HG02610 (cell line): ENCODE measurements at regions not wholly inside any gene's neighbourhood (a gene's known extent, or its start where the extent isn't known, plus 50 kb on each side); places are given as distances from the start of the nearest gene placed in this dataset.
"Not testable (repeated sequence)": the region's sequence is repeated elsewhere in the genome, so short reads cannot be mapped to it uniquely, and the experiment has no call there.

Experiments
- ATAC-seq: cut with Tn5 transposase; IDR thresholded peaks from one replicate; pipeline ENCODE4 v1.9.1; 2021; ENCODE audit warnings: mild to moderate bottlenecking, moderate library complexity; ENCODE audit not compliant: unreplicated experiment

DNA sequence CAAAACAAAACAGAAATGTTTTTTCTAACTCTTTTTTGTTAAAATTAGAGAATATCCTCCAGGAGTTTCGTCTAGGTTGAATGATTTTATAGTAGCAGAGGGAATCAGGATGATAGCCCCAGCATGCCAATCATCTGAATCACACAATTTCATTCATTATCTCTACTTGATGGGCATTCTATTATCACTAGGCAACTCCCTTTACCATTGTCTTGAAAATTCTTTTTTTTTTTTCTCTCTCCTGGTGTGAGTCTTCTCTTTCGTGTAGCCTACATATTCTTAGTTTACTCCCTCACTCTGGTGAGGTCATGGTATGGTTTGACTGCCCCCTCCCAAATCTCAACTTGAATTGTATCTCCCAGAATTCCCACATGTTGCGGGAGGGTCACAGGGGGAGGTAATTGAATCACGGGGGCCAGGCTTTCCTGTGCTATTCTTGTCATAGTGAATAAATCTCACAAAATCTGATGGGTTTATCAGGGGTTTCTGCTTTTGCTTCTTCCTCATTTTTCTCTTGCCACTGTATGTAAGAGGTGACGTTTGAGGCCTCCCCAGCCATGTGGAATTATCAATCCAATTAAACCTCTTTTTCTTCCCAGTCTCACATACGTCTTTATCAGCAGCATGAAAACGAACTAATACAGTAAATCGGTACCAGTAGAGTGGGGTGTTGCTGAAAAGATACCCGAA is 105.0 kb downstream of the OTUD1 start:
- no peak for ATAC-seq

DNA sequence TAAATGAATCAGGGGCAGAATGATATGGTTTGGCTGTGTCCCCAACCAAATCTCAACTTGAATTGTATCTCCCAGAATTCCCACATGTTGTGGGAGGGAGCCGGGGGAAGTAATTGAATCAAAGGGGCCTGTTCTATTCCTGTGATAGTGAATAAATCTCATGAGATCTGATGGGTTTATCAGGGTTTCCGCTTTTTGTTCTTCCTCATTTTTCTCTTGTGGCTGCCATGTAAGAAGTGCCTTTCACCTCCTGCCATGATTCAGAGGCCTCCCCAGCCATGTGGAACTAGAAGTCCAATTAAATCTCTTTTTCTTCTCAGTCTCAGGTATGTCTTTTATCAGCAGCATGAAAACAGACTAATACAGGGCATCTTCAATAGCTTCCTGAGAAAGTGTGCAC is 107.0 kb downstream of the OTUD1 start:
- not testable (repeated sequence) for ATAC-seq

DNA sequence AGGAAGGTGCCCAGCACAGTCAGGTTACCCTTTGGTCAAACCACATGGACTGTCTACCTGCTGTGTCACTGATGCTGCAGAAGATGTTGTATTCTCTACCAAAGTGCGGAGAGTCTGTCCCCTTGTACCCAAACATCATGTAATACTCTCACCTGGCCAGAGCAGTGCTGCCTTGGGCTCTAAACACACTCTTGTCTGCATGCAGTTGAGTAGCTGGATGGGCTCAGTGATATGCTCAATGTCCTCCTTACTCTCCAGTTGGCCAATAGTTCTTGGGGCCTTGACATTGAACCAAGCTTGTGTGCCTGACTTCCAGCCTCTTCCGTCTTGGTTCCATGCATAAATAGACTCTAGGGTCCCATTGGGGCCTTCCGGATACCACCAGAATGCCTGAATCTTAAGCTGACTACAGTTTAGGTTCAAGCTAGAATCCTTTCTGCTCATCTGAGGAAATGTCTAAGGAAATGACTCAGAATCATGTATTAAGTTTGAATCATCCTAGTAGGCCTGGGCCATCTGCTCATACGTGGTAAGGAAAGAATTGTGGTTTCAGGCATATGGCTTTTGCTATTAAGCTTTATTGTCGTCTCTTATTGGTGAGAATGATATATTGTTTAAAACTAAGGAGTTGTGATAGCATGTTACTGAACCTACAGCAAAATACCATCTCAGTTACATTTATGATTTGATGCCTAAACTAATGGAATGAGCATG is 118.0 kb downstream of the OTUD1 start:
- ATAC-seq = no peak

DNA sequence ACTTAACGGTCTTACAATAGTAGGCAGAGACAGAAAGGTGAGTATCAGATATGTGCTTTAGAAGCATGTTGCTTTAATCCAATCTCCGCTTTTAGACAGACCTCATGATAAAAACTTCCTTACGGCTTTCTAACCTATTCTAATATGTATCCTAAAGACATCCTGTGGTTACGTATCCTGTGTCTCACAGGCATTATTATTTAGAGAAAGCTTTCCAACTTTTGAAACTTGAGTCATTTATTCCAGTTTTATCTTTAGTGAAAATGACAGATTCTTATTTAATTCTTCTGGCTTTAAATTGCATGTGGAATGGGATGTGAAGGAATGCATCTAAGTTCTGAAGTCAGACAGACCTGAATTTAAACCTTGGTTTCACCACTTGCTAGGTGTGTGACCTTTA is 118.9 kb downstream of the OTUD1 start:
- ATAC-seq = no peak

DNA sequence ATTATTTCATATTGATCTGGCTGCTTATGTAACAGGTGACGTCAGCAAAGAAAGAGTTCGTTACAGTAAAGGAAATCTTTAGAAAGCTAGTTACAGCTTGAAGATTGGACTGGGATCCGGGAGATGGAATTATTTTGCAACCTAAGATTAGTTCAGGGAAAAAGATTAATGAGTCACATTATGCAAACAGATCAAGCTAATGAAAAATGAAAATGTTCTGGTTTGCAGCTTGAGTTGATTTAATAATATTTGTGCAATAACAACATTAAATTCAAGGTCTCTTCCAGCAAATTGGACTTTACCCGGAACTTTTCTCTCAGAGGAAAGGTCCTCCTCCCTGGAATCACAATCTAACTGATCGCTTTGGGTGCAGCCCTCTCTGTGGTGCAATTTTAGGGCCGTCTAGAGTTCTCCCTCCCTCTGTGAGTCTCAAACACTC is 119.5 kb downstream of the OTUD1 start:
- no peak for ATAC-seq

DNA sequence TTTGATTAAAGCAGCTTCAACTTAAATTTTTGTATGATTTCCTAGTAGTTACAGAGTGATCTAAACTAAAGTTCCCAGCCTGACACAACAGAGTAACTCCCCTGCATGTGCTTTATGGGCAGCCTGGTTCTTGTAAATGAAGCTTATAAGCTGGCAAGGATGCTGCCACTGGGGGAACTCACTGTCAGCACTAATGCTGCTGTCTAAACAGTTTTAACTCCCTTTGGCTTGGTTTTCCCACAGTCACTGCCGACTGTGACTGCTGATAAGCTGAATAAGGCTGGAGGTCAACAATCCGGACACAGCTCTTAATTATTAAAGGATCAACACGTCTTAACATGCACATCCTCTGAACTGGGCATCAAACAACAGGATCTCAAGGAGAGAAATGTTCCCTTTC is 130.1 kb downstream of the OTUD1 start:
- ATAC-seq = no peak

DNA sequence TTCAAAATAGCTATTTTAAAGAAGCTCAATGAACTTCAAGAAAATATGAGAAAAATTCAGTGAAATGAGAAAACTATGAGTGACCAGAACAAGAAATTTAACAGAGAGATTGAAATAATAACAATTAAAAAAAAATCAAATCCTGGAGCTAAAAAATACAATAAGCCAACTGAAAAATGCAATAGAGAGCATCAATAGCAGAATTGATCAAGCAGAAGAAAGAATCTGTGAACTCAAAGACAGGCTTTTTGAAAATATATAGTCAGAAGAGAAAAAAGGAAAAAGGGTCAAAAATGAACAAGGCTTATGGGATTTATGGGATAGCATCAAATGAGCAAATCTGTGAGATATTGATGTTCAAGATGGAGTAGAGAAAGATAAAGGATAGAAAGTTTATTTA is 133.0 kb downstream of the OTUD1 start:
- no peak for ATAC-seq

DNA sequence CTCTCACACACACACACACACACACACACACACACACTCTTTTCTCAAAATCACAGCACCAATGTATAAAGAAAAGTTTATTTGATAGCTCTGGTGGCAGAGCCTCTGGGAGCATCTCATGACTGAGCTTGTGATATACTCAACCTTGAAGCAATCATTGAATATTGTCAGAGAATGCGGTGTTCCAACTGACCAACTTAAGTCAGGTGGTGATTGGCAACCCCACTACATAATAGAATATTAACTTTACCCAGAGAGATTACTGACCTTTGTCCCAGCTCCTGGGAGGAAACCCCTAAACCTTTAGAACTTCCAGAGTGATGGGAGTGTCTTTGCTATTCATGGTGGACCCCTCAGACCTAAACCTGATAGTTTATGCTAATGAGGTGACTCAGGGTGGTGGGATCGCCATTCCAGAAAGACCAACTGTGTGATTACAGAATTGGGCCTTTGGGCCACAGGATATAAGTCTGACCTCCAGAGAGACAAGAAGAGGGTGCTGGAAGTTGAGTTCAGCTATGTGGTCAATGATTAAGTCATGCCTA is 143.1 kb downstream of the OTUD1 start:
- ATAC-seq = no peak

DNA sequence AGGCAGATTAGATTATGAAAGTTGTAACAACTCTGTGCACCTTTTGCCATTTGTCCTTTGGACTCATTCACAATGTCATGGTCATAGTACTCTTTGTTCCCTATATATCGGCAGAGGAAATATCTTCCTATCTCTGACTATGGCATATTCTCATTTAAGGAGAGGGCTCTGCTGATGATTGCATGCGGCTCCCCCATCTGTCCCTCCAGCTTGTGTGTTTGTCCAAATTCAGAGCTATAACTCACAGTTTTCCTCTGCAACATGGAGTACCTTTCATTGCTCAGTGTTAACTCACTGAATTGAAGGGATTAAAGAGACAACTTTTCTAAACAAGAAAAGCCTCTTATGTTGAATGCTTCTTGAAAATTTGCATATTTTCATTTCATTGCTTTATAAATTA is 145.5 kb downstream of the OTUD1 start:
- no peak for ATAC-seq

DNA sequence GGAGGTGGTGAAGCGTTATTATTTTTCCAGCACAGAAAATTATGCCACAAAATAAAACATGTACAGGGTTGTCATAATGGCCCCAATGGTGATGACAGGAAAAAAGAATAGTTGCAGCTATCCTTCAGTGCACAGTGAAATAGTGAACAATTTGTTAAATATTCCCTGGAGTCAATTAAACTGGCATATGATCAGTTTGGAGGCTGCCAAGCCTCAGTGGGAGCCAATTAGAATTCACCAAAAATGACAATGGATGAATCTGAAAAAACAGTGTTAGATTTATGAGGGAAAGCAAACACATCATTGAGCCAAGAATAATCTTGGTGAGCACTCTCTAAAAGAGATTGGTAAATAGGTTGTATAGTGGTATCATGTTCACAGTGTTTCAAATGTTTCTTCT is 146.3 kb downstream of the OTUD1 start:
- no peak for ATAC-seq

DNA sequence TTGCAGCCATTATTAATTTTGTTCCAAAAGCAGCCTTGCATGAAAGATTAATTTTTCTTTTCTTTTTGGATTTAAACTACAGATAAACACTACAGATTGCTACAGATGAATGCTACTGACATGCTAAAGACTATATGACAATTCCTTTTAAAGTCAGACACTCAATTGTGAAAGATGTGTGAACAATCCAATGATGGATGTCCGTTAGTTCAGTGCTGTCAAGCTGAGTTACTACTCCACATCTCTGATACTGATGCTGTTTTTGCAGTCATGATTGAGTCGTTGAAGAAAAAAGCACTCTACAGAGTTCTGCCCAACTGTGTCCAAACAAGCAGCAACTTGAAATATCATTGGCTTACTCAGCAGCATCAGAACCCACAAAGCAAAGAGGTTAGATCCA is 146.8 kb downstream of the OTUD1 start:
- ATAC-seq = no peak

DNA sequence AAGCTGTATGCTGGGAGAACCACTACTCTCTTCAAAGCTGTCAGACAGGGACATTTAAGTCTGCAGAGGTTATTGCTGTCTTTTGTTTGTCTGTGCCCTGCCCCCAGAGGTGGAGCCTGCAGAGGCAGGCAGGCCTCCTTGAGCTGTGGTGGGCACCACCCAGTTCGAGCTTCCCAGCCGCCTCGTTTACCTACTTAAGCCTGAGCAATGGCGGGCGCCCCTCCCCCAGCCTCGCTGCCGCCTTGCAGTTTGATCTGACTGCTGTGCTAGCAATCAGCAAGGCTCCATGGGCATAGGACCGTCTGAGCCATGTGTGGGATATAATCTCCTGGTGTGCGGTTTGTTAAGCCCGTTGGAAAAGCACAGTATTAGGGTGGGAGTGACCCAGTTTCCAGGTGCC is 156.4 kb downstream of the OTUD1 start:
- not testable (repeated sequence) for ATAC-seq

DNA sequence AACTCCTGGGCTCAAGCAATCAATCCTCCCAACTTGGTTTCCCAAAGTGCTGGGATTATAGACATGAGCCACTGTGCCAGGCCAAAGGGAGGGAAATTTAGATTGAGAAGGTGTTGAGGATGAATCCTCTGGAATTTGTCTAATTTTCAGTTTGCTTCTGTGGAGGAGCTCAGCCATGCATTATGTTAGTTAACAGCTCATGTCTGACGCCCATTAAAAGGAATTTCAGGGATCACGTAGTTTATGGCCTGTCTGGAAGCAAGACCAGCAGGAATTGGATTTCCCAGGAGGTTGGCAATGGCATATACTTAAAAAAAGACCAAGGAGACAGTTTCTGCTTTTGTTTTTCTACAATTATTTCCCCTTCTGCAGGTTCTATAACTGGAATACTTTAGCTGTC is 165.7 kb downstream of the OTUD1 start:
- no peak for ATAC-seq

DNA sequence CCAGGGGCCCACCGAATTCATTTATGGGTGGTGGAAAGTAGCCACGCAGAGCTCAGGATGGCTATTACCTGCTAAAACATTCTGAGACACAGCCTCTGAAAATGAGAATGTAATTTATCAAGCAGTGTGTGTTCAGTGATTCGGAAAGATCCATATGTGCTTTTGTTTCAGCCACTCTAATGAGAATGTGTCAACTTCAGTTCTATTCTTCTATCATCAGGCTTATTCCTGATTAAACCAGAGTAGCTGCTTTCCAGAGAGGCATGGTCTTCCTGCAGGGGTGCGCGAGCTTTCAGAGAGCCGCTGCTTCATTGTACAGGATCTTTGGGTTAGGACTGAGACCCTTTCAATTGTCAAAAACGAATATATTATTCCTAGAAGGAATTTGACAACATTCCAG is 167.6 kb downstream of the OTUD1 start:
- ATAC-seq = no peak

DNA sequence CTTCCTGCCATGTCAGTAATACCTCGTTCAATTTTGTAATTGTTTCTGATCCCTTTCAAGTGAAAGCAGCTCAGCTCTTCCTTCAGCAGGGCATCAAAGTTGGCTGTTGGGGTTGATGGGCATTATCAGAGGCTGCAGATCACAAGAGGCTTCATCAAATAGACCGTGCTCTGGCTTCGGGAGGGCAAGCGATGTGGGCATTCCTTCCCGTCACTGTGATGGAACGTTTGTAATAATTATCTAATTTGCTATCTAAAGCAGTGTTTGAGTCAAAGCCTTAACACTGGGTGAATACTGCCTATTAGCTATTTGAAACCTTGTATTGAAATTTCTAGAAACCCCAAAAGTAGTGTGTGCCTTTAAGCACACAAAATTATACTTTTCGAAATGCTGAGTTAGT is 170.1 kb downstream of the OTUD1 start:
- ATAC-seq = no peak

DNA sequence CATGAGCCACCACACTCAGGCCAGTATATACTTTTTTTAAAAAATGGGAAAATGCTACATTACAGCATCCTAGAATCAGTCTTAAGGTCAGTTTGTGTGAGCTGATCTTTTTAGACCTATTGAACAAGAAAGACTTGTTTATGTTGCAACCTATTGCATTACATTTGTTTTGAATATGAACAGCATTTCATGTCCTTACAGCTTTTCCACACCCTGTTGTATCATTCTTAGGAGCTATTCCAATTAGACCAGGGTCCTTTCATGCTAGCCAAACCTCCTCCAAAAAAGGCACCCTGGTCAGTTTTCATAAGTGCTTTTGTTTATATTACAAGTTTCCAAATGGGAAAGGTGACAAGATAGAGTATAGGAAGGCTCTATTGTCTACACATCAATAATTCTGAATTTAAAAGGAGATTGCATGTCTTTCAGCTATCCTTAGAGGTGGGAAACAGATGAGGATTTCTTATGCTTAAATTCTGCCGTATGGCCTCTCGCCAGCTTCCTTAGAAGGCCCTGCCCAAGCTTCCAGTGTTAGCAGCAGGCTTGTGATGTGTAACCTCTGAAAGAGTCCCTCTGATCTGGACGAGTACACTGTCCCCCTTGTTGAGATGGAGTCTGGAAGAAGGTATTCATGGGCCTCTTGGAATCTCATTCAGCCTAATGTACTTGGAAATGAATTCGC is 171.9 kb downstream of the OTUD1 start:
- no peak for ATAC-seq

DNA sequence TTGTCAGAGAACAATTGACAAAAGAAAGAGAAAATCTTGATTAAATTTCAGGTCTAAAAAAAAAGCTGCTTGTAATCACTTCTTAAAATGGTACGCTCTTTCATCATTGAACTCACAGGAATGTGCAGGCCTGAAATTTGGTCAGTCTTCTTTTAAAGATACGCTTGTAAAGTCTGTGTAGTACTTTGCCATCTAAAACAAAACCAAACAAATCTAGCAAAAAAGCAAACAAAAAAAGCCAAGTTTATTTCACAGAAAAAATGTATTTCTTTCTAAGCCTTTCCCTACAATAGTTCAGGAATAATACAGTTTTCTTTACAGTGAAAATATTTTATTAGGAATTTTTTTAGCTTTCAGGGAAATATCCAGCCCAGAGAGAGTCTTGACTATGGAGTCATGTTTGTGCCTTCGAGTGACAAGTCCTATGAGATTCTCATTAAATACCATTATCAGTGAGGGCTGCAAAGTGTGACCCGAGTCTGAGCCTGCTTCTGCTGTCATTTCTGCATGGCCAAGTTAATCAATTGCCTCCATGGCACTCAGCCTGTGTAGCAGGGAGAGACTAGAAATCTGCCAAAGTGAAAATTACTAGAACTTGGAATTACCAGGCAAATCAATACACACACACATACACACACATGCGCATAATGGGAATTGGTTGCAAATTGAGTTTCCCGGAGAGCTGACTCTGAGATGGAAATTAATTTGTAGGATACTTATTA is 172.6 kb downstream of the OTUD1 start:
- ATAC-seq = no peak

DNA sequence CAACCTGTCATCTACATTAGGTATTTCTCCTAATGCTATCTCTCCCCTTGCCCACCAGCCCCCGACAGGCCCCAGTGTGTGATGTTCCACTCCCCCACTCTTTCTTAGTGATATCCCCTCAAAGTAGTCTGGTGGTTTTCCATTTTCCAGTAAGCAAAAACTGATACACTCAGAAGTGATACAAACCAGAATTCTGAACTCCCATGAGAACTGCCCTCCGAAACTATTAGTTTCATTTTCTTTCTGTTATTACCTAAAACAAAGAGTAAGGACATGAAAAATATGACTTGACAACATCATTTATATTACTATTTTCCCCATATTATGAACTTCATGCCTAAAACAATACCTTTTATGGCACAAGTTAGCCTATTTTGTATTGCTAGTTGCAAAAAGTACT is 175.0 kb downstream of the OTUD1 start:
- ATAC-seq = no peak

DNA sequence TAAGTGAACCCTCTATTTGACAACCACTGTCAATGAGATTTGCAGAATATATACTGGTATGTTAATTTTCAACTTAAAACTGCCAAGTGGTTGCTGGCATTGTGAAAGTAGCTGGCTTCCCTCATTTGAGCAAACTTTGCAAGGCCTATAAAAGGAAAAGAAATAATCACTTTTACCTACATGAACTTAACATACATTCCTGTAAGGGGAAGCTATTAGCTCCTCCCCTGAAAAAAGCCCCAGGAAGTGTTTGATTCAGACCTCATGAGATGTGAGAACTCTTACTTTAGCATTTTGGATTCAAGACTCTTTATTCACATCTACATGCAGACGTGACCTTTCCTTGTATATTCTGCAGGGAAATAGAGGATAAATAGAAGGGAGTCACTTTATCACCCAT is 175.6 kb downstream of the OTUD1 start:
- ATAC-seq = no peak

DNA sequence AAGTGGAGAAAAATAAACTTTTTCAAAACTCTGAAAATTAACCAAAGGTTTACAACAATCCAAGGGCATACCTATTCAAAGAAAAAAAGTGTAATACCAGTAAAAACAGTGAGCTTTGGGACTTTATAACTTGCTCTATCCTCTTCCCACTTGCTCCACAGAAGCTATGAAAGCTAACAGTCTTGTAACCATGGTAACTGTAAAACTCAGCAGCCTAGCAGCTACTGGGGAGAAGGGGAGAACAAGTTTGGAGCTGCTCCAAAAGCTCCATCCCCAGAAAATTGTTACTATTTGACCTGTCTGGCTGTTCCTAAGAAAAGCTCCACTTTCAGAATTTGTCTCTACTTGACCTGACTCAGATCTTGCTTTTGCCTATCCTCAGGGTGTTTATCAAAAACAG is 191.5 kb downstream of the OTUD1 start:
- ATAC-seq = no peak

DNA sequence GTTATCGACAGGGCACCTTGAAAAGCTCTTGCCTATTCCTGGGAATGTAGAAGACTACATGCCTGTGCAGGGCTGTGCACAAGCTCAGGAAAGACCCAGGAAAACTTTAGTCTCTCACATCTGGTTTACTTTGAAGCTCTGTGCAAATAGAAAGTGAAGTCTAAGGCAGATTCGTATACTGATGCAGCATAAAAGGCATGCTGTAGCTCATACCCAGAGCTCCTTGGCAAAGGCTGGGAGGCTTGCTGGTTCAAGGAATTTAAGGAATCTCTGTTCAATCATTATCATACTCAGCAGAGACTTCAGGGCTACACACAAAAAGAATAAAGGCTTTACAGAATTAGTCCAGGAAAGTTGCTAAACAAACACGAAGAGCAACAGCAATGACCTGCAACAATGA is 192.0 kb downstream of the OTUD1 start:
- ATAC-seq = no peak
